ENCODE measurements at regions not wholly inside any gene's neighbourhood (a gene's known extent, or its start where the extent isn't known, plus 50 kb on each side); places are given as distances from the start of the nearest gene placed in this dataset.
"Not testable (repeated sequence)": the region's sequence is repeated elsewhere in the genome, so short reads cannot be mapped to it uniquely, and the experiment has no call there.

DNA sequence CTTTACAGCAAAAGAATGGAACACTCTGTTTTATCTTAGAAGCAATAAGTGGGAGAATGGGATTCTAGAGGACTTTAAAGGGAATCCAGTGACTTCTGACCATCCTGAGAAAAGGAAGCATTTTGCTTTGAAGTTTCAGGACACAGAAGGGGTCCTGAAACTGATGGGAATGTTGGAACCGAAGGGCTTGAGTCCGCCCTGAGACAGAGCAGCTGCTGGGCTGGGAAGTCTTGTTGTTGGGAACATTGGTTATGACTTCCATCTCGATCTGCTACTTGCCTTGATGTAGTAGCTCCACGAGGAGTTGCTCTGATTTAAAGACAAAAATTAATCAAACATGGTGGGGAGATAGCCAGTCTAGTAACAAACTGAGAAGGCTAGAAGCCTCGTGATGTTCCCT, 177.6 kb downstream of the JCAD start:
- DNase-seq (ENCODE audit: low read depth), result no peak

GRCh38 chr10:29881336-29881771, 178.0 kb downstream of the JCAD start:
- DNase-seq (ENCODE audit: low read depth), result no peak

- no peak for DNase-seq (ENCODE audit: low read depth)
Measured at GRCh38 chr10:29880856-29881255, 178.5 kb downstream of the JCAD start.

DNA sequence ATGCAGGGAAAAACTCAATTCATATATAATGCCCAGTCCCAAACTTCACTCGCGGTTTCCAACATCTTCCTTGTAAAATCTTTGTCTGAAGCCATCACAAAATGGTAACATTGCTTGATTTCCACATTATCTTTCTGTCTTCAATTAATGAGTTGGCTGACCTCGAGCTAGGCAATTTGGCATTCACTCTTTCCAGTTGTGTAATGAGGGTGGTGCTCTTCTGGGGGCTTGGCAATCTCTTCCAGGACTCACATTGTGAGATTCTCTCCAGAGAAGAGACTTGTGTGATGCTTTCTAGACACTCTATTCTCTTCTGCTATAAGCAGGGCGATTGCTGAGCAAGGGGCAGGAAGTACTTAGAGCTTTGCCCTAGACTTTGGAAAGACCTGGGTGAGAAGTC, 179.5 kb downstream of the JCAD start:
- DNase-seq (ENCODE audit: low read depth), result no peak

DNA sequence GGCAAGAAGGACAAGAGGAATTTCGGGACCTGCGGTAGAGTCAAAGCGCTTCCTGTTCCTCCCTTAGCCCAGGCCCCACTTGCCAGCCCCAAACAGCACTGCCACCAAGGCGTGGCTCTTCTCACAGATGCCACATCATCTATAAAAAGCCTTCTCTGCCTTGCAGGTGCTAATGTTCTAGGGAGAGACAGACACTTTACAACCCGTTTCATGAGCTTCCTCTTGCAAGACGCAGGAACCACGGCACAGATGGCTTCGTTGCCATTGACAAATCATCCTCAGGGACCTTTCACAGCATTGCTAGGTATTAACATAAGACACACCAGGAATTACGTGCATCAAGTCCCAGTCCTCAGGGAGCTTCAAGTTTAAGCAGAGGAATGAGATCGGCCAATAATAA, 180.9 kb downstream of the JCAD start:
- DNase-seq (ENCODE audit: low read depth), result no peak

- no peak for DNase-seq (ENCODE audit: low read depth)
Measured at GRCh38 chr10:29877793-29878491, 181.4 kb downstream of the JCAD start.

GRCh38 chr10:29876008-29876555, 183.3 kb downstream of the JCAD start:
- DNase-seq (ENCODE audit: low read depth), result no peak

GRCh38 chr10:29874606-29875269, 184.6 kb downstream of the JCAD start:
- no peak for DNase-seq (ENCODE audit: low read depth)

DNA sequence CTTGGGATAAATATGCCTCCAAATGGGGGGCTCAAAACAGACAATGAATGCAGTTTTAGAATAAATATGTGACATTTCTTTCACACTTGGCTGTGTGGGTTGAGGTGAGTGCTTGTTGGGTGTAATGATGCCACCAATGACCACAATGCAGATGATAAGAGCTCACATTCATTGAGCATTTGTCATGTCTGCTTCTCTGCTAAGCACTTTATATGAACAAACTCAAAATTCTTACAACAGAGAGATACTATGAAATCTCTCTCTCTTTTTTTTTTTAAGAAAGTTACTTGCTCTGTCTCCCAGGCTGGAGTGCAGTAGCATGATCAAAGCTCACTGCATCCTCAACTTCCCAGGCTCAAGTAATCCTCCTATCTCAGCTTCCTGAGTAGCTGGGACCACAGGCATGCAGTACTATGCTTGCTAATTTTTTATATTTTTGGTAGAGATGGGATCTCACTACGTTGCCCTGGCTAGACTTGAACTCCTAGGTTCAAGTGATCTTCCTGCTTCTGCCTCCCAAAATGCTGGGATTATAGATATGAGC, 185.4 kb downstream of the JCAD start:
- DNase-seq (ENCODE audit: low read depth), result no peak

DNA sequence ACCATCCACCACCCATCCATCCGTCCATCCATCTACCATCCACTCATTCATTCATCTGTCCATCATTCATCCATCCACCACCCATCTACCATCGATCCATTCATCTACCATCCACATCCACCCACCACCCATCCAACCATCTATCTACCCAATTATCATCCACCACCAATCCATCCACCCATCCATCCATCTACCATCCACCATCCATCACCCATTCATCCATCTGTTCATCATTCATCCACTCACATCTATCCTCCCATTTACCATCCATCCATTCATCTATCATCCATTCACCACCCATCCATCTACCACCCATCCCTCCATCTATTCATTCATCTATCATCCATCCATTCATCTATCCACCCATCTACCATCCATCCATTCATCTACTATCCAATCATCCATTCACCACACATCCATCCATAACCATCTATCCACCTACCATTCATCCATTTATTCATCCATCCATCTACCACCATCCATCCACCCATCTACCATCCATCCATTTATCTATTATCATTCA, 188.8 kb downstream of the JCAD start:
- DNase-seq (ENCODE audit: low read depth), result no peak

GRCh38 chr10:29869593-29869992, 189.8 kb downstream of the JCAD start:
- DNase-seq (ENCODE audit: low read depth), result no peak

- no peak for DNase-seq (ENCODE audit: low read depth)
Measured at GRCh38 chr10:29866356-29866755, 193.0 kb downstream of the JCAD start.

- DNase-seq (ENCODE audit: low read depth), result no peak
Measured at GRCh38 chr10:29865700-29866355, 193.6 kb downstream of the JCAD start.

GRCh38 chr10:29862923-29863614, 196.3 kb downstream of the JCAD start:
- no peak for DNase-seq (ENCODE audit: low read depth)

DNA sequence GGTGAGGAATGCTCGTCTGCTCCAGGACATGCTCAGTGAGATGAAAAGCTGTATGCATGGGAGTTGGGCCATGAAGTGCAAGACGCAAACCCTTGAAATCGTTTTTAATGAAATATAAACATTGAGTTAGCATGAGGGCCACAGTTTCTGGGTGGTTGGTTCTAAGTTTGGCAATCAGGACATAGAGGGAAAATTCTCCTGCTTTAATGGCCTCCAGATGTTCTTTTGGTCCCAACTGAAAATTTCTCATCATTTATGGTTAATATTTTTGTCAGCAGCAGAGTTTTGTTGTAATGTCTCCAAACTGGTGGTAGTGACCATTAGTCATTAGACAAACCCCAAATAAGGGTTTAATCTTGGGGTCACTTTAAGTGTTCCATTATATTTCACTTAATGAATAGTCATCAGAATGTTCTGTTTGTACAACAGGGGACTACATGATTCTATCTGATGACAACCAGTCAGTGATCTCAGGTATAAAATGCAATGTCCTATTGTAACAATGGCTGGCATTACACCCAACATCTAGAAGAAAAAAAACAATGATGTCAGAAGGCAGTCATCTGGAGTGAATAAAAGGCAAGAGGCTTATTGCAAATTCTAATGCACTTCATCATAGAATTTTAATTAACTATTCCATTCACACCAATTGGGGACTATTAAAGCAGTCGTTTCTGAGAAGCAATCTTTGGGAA, 197.4 kb downstream of the JCAD start:
- no peak for DNase-seq (ENCODE audit: low read depth)

DNA sequence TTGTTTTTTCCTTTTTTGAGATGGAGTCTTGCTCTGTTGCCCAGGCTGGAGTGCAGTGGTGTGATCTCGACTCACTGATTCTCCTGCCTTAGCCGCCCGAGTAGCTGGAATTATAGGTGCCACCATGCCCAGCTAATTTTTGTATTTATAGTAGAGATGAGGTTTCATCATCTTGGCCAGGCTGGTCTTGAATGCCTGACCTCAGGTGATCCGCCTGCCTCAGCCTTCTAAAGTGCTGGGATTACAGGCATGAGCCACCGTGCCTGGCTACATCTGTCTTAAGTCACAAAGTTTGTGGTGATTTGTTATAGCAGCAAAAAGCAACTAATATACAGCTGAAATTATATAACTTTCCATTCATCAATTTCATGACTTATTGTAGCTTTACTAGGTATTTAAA, 198.2 kb downstream of the JCAD start:
- not testable (repeated sequence) for DNase-seq (ENCODE audit: low read depth)

- no peak for DNase-seq (ENCODE audit: low read depth)
Measured at GRCh38 chr10:29860166-29860565, 199.2 kb downstream of the JCAD start.

DNA sequence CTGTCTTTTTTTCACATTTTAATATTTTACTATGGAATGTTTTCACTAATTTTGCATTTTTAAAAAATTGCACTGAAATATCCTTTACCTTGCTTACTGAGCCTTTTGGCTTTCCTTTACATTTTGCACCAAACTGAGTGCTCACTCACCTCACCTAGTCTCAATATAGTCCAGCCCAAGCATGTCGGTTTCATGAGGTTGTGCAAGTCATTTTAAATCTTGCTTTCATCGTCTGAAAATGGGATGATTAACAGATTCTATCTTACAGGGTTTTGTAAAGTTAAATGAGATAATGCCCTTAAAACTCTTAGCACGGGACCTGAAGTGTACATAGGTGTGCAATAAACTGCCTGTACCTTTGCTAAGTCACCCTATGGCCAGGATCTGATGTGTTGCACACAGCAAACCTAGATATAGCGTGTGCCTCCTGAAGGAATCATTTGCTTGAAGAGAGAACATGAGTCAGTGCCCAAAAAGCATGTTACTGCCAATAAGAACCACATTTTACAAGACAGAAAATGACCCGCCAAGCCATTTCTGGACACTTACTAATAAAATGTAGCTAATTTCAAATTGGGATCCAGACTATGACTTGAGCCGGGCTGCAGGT, 199.8 kb downstream of the JCAD start:
- no peak for DNase-seq (ENCODE audit: low read depth)

DNA sequence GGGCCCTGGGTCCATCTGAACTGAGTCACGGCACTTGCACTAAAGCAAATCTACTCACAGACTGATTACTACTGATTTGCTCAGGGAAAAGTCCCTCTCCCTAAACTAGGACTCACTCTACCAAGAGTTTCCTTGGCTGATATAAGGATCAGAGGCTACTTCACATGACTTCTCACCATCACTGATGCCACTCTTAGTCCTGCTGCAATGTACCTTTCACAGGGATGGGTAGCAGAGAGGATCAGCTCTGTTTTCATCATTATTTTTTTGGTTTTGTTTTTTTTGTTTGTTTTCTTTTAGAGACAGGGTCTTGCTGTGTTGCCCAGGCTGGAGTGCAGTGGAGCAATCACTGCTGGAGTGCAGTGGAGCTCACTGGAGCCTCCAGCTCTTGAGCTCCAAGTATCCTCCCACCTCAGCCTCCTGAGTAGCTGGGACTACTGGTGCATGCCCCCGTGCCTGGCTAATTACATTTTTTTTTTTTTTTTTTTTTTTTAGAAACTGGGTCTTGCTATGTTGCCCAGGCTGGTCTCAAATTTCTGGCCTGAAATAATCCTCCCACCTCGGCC, 200.6 kb downstream of the JCAD start:
- no peak for DNase-seq (ENCODE audit: low read depth)
